Endothelial cell of umbilical vein (primary cell): ENCODE measurements at regions not wholly inside any gene's neighbourhood (a gene's known extent, or its start where the extent isn't known, plus 50 kb on each side); places are given as distances from the start of the nearest gene placed in this dataset.

Experiments
- BruUV-seq: library from RNA; stranded (reverse); fragments of 400-500 nt; replicated peaks from 2 replicates; lab custom pipeline; 2021; lab: Mats Ljungman, UMichigan
- CTCF ChIA-PET: fragments of 300-600, 350-600 bp; sonication (Branson Sonifier 250); formaldehyde crosslinking; loops from one replicate; lab custom pipeline; 2021; ENCODE audit warnings: antibody characterized with exemption, inconsistent platforms; lab: Charles Lee
- POLR2A ChIA-PET: fragments of 300-600, 350-600 bp; sonication (Branson Sonifier 250); formaldehyde crosslinking; loops from one replicate; lab custom pipeline; 2021; ENCODE audit warnings: antibody characterized with exemption, inconsistent platforms; lab: Charles Lee
- DNase-seq: peaks from one replicate; pipeline ENCODE4 v3.0.0-alpha.2; 2011; ENCODE audit warnings: low read depth, low spot score
- FAIRE-seq: peaks from 2 replicates; lab custom pipeline; 2011; peaks lifted over from hg19 to GRCh38; lab: Jason Lieb, UNC
- H2AFZ ChIP-seq: 2 replicates; pipeline ENCODE4 v1.6.0; 2012; ENCODE audit warnings: low read depth, low read length, control low read depth, inconsistent platforms
- H3K27ac ChIP-seq: 2 replicates; pipeline ENCODE4 v1.5.1; 2011; ENCODE audit warnings: low read depth, mild to moderate bottlenecking, control low read depth, low read length, moderate library complexity; ENCODE audit not compliant: insufficient read depth
- H3K27me3 ChIP-seq, 2 experiments: 2 replicates each; pipeline versions ENCODE4 v1.6.0 to v1.6.1; 2011; ENCODE audit warnings: low read length in 2 of 2, mixed read lengths in 1 of 2; ENCODE audit not compliant: control insufficient read depth in 2 of 2, insufficient read depth in 2 of 2
- H3K36me3 ChIP-seq, 2 experiments: 2 replicates in 1 of 2; 3 replicates in 1 of 2; pipeline ENCODE4 v1.5.1; 2011; ENCODE audit warnings: low read length in 2 of 2, mild to moderate bottlenecking in 1 of 2, moderate library complexity in 1 of 2; ENCODE audit not compliant: control insufficient read depth in 2 of 2, insufficient read depth in 2 of 2; ENCODE audit errors: extremely low read depth in 1 of 2
- H3K4me1 ChIP-seq: 3 replicates; pipeline ENCODE4 v1.5.1; 2011; ENCODE audit warnings: mild to moderate bottlenecking, low read length; ENCODE audit not compliant: control insufficient read depth, insufficient read depth; ENCODE audit errors: extremely low read depth
- H3K4me2 ChIP-seq: 2 replicates; pipeline ENCODE4 v1.6.1; 2011; ENCODE audit warnings: low read length, control low read depth, mixed read lengths; ENCODE audit not compliant: insufficient read depth
- H3K4me3 ChIP-seq, 3 experiments: fragments of 200-600 bp in 1 of 3; sonication (generic), shearing (Covaris generic) in 1 of 3; replicated peaks in 1 of 3; 2 replicates each; pipeline ENCODE4 v1.5.1; 2011 to 2016; ENCODE audit warnings: control low read depth in 3 of 3, low read length in 3 of 3, mild to moderate bottlenecking in 2 of 3, inconsistent platforms in 1 of 3, low read depth in 1 of 3, moderate library complexity in 1 of 3; ENCODE audit not compliant: insufficient read depth in 1 of 3
- H3K79me2 ChIP-seq: 2 replicates; pipeline ENCODE4 v1.6.0; 2012; ENCODE audit warnings: low read length, inconsistent platforms; ENCODE audit not compliant: control insufficient read depth, insufficient read depth
- H3K9ac ChIP-seq: replicated peaks from 2 replicates; pipeline ENCODE3; 2011; ENCODE audit warnings: low read length, control low read depth; ENCODE audit not compliant: insufficient read depth; ENCODE audit errors: extremely low read depth
- H3K9me1 ChIP-seq: replicated peaks from 3 replicates; pipeline ENCODE4 v1.6.0; 2011; ENCODE audit warnings: mild to moderate bottlenecking, low read length; ENCODE audit not compliant: control insufficient read depth, insufficient read depth; ENCODE audit errors: extremely low read depth
- H3K9me3 ChIP-seq: replicated peaks from 2 replicates; pipeline ENCODE4 v1.5.1; 2012; ENCODE audit warnings: low read length, inconsistent platforms; ENCODE audit not compliant: control insufficient read depth, insufficient read depth
- H4K20me1 ChIP-seq: replicated peaks from 2 replicates; pipeline ENCODE3; 2011; ENCODE audit warnings: mild to moderate bottlenecking, low read length; ENCODE audit not compliant: control insufficient read depth, insufficient read depth; ENCODE audit errors: extremely low read depth
- CTCF ChIP-seq, 2 donors: IDR thresholded peaks; 1 replicate in 1 of 2; 2 replicates in 1 of 2; pipeline ENCODE4 v1.5.1; 2011; ENCODE audit warnings: low read length in 2 of 2, mild to moderate bottlenecking in 2 of 2, moderate library complexity in 2 of 2, control low read depth in 1 of 2, inconsistent platforms in 1 of 2, low read depth in 1 of 2; ENCODE audit not compliant: insufficient read depth in 1 of 2; ENCODE audit errors: extremely low read depth in 1 of 2
- EZH2 ChIP-seq: IDR thresholded peaks from 2 replicates; pipeline ENCODE4 v1.6.1; 2012; ENCODE audit warnings: borderline replicate concordance, low read depth, mild to moderate bottlenecking, moderate library complexity, low read length, inconsistent platforms; ENCODE audit not compliant: severe bottlenecking
- FOS ChIP-seq: IDR thresholded peaks from 2 replicates; pipeline ENCODE4 v1.6.1; 2011; ENCODE audit warnings: mild to moderate bottlenecking, low read length, moderate library complexity, borderline replicate concordance; ENCODE audit not compliant: insufficient read depth
- GATA2 ChIP-seq: IDR thresholded peaks from 2 replicates; pipeline ENCODE4 v1.7.0; 2011; ENCODE audit warnings: low read depth, mild to moderate bottlenecking, moderate library complexity, mixed read lengths, low read length; ENCODE audit not compliant: insufficient read length, insufficient read depth
- JUN ChIP-seq: IDR thresholded peaks from 2 replicates; pipeline ENCODE4 v1.6.1; 2011; ENCODE audit warnings: borderline replicate concordance, low read depth; ENCODE audit not compliant: insufficient read length, insufficient read depth
- MYC ChIP-seq: IDR thresholded peaks from one replicate; pipeline ENCODE4 v1.6.1; 2011; ENCODE audit warnings: mild to moderate bottlenecking, low read depth, low read length
- POLR2A ChIP-seq: IDR thresholded peaks from 2 replicates; pipeline ENCODE4 v1.6.1; 2012; ENCODE audit warnings: low read depth, mild to moderate bottlenecking, control low read depth, low read length
- POLR2AphosphoS5 ChIP-seq: IDR thresholded peaks from 2 replicates; pipeline ENCODE4 v1.6.1; 2012; ENCODE audit warnings: low read depth, mild to moderate bottlenecking, control low read depth, low read length, moderate library complexity; ENCODE audit not compliant: insufficient read depth
- dilution Hi-C: fragments of 300-500 bp; cut with MboI; formaldehyde crosslinking; loops from one replicate; pipeline ENCODE4 v1.15.0; 2019; ENCODE audit warnings: low sequenced_read_pairs; ENCODE audit not compliant: extremely low pct_ligation_motif_present
- intact Hi-C: fragments of 100-400 bp; cut with micrococcal nuclease; formaldehyde crosslinking; loops from one replicate; pipeline ENCODE4 v1.10.0; 2022
- TF ChIP-seq, protein P1 (sequence below): IDR thresholded peaks from 2 replicates; pipeline ENCODE4 v1.6.1; 2011; ENCODE audit not compliant: insufficient read depth, insufficient read length

DNA sequence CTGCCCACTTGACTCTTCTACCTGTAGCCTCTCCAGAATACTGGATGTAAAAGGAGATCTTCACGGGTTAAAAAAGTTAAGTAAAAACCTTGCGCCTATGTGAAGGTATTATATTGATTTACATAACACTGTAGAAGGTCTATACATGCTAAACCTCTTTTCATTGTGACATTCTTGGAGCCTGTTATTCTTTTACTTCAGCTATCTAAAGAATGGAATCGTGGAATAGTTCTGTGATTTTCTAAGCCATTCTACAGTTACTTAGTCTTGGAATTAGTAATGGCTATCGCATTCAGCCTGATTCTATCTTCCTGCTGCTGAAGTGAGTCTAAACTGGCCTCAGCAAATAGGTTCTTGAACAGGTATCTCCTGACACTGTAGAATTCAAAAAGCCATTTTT lies 430.0 kb upstream of the DPH6 start:
- no peaks in the 10 kb centered on the region for H3K9me1 ChIP-seq
- ChIA-PET POLR2A (no interaction called here), CTCF (no interaction called here)
- no peaks in the 10 kb centered on the region for H4K20me1 ChIP-seq
- H2AFZ ChIP-seq = no peak overlapping the region
- no peaks in the 10 kb centered on the region for H3K4me1 ChIP-seq
- dilution Hi-C loops = no loop called here
- DNase-seq (no peak), FAIRE-seq (no peak)
- intact Hi-C loops = no loop called here
- peaks cover 0 to 5% of the 10 kb centered on the region in 2 experiments for H3K27me3 ChIP-seq
- H3K79me2 ChIP-seq = no peaks in the 10 kb centered on the region
- H3K9me3 ChIP-seq = no peaks in the 10 kb centered on the region
- H3K4me3 ChIP-seq = no peak overlapping the region
- H3K36me3 ChIP-seq = no peaks in the 10 kb centered on the region
- BruUV-seq = no TSS peak
- H3K27ac ChIP-seq = no peak overlapping the region
- TF ChIP-seq POLR2A (no peak), CTCF (IDR thresholded peaks at IDR 0.05; ENCODE audit: extremely low read depth in 1 of 2, insufficient read depth in 1 of 2, low read depth in 1 of 2, low read length in 2 of 2) (no peak), FOS (no peak), EZH2 (no peak), GATA2 (no peak), MYC (no peak), POLR2AphosphoS5 (no peak), JUN (no peak)
- TF ChIP-seq, protein P1, sequence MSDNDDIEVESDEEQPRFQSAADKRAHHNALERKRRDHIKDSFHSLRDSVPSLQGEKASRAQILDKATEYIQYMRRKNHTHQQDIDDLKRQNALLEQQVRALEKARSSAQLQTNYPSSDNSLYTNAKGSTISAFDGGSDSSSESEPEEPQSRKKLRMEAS = no peak
- no peak overlapping the region for H3K4me2 ChIP-seq
- no peak overlapping the region for H3K9ac ChIP-seq
